NT2/D1 (cell line): ENCODE measurements at regions not wholly inside any gene's neighbourhood (a gene's known extent, or its start where the extent isn't known, plus 50 kb on each side); places are given as distances from the start of the nearest gene placed in this dataset.
"Not testable (repeated sequence)": the region's sequence is repeated elsewhere in the genome, so short reads cannot be mapped to it uniquely, and the experiment has no call there.

ENCODE experiments used
- DNase-seq: peaks from one replicate; pipeline ENCODE4 v3.0.0-alpha.2; 2011; ENCODE audit warnings: low read depth, low spot score
- H3K27me3 ChIP-seq: 2 replicates; pipeline ENCODE4 v1.6.0; 2011; ENCODE audit warnings: mild to moderate bottlenecking; ENCODE audit not compliant: insufficient read length, insufficient read depth
- H3K36me3 ChIP-seq: 2 replicates; pipeline ENCODE4 v1.6.1; 2011; ENCODE audit warnings: mild to moderate bottlenecking, low read length, mixed read lengths; ENCODE audit not compliant: insufficient read depth, insufficient read length
- H3K4me1 ChIP-seq: 2 replicates; pipeline ENCODE4 v1.5.1; 2011; ENCODE audit not compliant: insufficient read depth, insufficient read length
- H3K4me3 ChIP-seq: 2 replicates; pipeline ENCODE4 v1.5.1; 2011; ENCODE audit warnings: low read depth; ENCODE audit not compliant: insufficient read length
- H3K9ac ChIP-seq: 2 replicates; pipeline ENCODE4 v1.6.0; 2011; ENCODE audit warnings: low read depth; ENCODE audit not compliant: insufficient read length
- H3K9me3 ChIP-seq: 2 replicates; pipeline ENCODE4 v1.5.1; 2011; ENCODE audit warnings: mild to moderate bottlenecking, low read length; ENCODE audit not compliant: insufficient read depth
- SUZ12 ChIP-seq: IDR thresholded peaks from 2 replicates; pipeline ENCODE4 v1.6.1; 2011; ENCODE audit not compliant: insufficient read length, insufficient read depth; ENCODE audit errors: extremely low read depth
- YY1 ChIP-seq: IDR thresholded peaks from 2 replicates; pipeline ENCODE4 v1.6.1; 2011; ENCODE audit not compliant: insufficient read length, insufficient read depth
- ZNF274 ChIP-seq: IDR thresholded peaks from 2 replicates; pipeline ENCODE4 v1.6.1; 2011; ENCODE audit warnings: mild to moderate bottlenecking, low read depth, low read length

DNA sequence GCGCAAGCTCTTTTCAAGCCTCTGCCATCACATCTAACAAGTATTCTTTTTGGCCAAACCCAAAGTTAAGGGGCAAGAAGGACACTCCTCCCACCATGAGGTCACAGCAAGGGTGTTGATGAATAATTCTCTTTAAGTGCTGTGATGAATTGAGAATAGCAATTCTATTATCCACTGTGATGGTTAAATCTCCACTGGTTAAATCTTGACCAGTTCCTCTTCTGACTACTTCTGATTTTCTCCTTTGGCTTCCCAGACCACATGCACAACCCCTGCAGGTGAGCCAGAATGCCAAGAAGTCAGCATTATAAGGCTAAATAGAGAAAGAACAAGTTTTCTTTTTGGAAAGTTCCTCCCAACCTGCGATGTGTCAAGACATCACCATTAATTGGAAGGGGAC lies 90.6 kb upstream of the BCL2L14 start:
- H3K36me3 ChIP-seq = no peaks in the 10 kb centered on the region
- DNase-seq = no peak
- H3K4me1 ChIP-seq = no peaks in the 10 kb centered on the region
- TF ChIP-seq YY1 (no peak), SUZ12 (no peak), ZNF274 (no peak)
- H3K4me3 ChIP-seq = no peak overlapping the region
- H3K9me3 ChIP-seq = no peaks in the 10 kb centered on the region
- no peak overlapping the region for H3K9ac ChIP-seq
- no peaks in the 10 kb centered on the region for H3K27me3 ChIP-seq

GRCh38 chr12:11981121-11981733 lies 89.5 kb upstream of the BCL2L14 start:
- DNase-seq = no peak
- no peaks in the 10 kb centered on the region for H3K36me3 ChIP-seq
- H3K9ac ChIP-seq = no peak overlapping the region

DNA sequence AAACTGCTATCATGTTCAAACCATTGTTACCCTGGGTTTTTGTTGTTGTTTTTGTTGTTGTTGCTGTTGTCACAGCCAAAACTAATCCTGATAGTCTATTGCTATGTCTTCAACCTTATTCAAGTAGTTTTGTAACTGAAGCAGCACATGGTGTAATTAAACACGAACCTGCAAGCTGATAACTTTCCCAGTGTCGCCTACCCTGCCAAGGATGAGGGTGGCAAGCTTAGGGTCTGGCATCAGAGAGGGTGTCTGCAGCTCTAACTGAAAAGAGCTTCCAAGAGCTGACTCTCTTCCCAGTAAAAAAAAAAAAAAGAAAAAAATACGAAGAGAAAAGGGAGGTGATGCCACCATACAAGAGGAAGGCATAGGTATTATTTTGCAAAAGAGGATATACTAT lies 86.3 kb upstream of the BCL2L14 start:
- no peak for DNase-seq
- Histone ChIP-seq H3K27me3 (no peaks in the 10 kb centered on the region), H3K4me3 (no peak overlapping the region), H3K9me3 (no peaks in the 10 kb centered on the region), H3K9ac (no peak overlapping the region), H3K36me3 (no peaks in the 10 kb centered on the region), H3K4me1 (no peaks in the 10 kb centered on the region)
- TF ChIP-seq ZNF274 (no peak), SUZ12 (no peak), YY1 (no peak)

More at GRCh38 chr12:11981121-11981733, 89.5 kb upstream of the BCL2L14 start:
- no peaks in the 10 kb centered on the region for H3K4me1 ChIP-seq
- H3K27me3 ChIP-seq = no peaks in the 10 kb centered on the region
- TF ChIP-seq SUZ12 (no peak), YY1 (no peak), ZNF274 (no peak)
- no peaks in the 10 kb centered on the region for H3K9me3 ChIP-seq
- no peak overlapping the region for H3K4me3 ChIP-seq

GRCh38 chr12:11986165-11986564 lies 84.6 kb upstream of the BCL2L14 start:
- Histone ChIP-seq H3K27me3 (no peaks in the 10 kb centered on the region), H3K36me3 (no peaks in the 10 kb centered on the region), H3K4me3 (no peak overlapping the region), H3K9me3 (no peaks in the 10 kb centered on the region), H3K9ac (no peak overlapping the region), H3K4me1 (no peaks in the 10 kb centered on the region)
- DNase-seq = no peak
- TF ChIP-seq SUZ12 (no peak), ZNF274 (no peak)

- Histone ChIP-seq H3K4me3 (no peak overlapping the region), H3K9ac (no peak overlapping the region), H3K27me3 (no peaks in the 10 kb centered on the region), H3K36me3 (no peaks in the 10 kb centered on the region), H3K9me3 (no peaks in the 10 kb centered on the region), H3K4me1 (no peaks in the 10 kb centered on the region)
- DNase-seq = no peak
- TF ChIP-seq SUZ12 (no peak), ZNF274 (no peak), YY1 (no peak)
Measured at GRCh38 chr12:11987901-11988300, 82.8 kb upstream of the BCL2L14 start.

GRCh38 chr12:11991604-11992003 lies 79.1 kb upstream of the BCL2L14 start:
- TF ChIP-seq ZNF274 (no peak), YY1 (no peak), SUZ12 (no peak)
- Histone ChIP-seq H3K4me3 (no peak overlapping the region), H3K9ac (no peak overlapping the region), H3K4me1 (no peaks in the 10 kb centered on the region), H3K36me3 (no peaks in the 10 kb centered on the region), H3K27me3 (no peaks in the 10 kb centered on the region), H3K9me3 (no peaks in the 10 kb centered on the region)
- DNase-seq = no peak

DNA sequence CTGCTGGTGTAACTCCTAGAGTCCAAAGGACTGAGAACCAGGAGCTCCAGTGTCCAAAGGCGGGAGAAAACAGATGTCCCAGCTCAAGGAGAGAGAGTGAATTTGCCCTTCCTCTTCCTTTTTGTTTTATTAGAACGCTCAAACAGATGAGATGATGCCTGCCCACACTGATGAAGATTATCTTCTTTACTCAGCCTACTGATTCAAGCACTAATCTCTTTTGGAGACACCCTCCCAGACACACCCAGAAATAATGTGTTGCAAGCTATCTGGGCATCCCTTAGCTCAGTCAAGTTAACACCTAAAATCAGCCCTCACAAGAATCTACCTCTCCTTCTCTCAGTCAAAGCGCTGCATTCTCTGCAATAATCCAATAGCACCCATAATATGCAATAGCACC lies 78.2 kb upstream of the BCL2L14 start:
- TF ChIP-seq ZNF274 = no peak
- no peak for TF ChIP-seq YY1
- no peak for TF ChIP-seq SUZ12
- no peak for DNase-seq
- no peak overlapping the region for H3K9ac ChIP-seq
- no peaks in the 10 kb centered on the region for H3K27me3 ChIP-seq
- no peaks in the 10 kb centered on the region for H3K4me1 ChIP-seq
- H3K9me3 ChIP-seq = no peaks in the 10 kb centered on the region
- H3K36me3 ChIP-seq = no peaks in the 10 kb centered on the region
- no peak overlapping the region for H3K4me3 ChIP-seq

- H3K27me3 ChIP-seq, DNase-seq, H3K9me3 ChIP-seq, H3K36me3 ChIP-seq, H3K4me3 ChIP-seq, H3K9ac ChIP-seq, H3K4me1 ChIP-seq: not testable (repeated sequence)
Measured at GRCh38 chr12:11998307-11998943, 72.3 kb upstream of the BCL2L14 start.
